Anterior cingulate cortex (tissue), 58 donors: ENCODE measurements at regions not wholly inside any gene's neighbourhood (a gene's known extent, or its start where the extent isn't known, plus 50 kb on each side); places are given as distances from the start of the nearest gene placed in this dataset.
"Not testable (repeated sequence)": the region's sequence is repeated elsewhere in the genome, so short reads cannot be mapped to it uniquely, and the experiment has no call there.

ENCODE experiments used
- DNase-seq, 58 donors: peaks; one replicate each; lab custom pipeline; 2025; lab: John Stamatoyannopoulos, UW

- peak in 31 of 58 donors; percentile 10 to 72 (median 35) for DNase-seq
Observed at GRCh38 chr11:134853992-134854991, 442.2 kb upstream of the B3GAT1 start.

- DNase-seq = peak in 4 of 58 donors; percentile 10 to 75 (median 20)
Observed at GRCh38 chr11:134851503-134852224, 439.6 kb upstream of the B3GAT1 start.

GRCh38 chr11:134850566-134850965, 438.5 kb upstream of the B3GAT1 start:
- DNase-seq = no peak

- no peak for DNase-seq
Observed at GRCh38 chr11:134849833-134850232, 437.8 kb upstream of the B3GAT1 start.

- no peak for DNase-seq
Observed at GRCh38 chr11:134847083-134847715, 435.2 kb upstream of the B3GAT1 start.

GRCh38 chr11:134846328-134847082, 434.5 kb upstream of the B3GAT1 start:
- DNase-seq = no peak

- DNase-seq = no peak
Observed at GRCh38 chr11:134845474-134846327, 433.7 kb upstream of the B3GAT1 start.

- no peak for DNase-seq
Observed at GRCh38 chr11:134844838-134845237, 432.8 kb upstream of the B3GAT1 start.

- no peak for DNase-seq
Observed at GRCh38 chr11:134843735-134844134, 431.7 kb upstream of the B3GAT1 start.

GRCh38 chr11:134843020-134843419, 431.0 kb upstream of the B3GAT1 start:
- DNase-seq = no peak

GRCh38 chr11:134841972-134842371, 429.9 kb upstream of the B3GAT1 start:
- DNase-seq = no peak

- DNase-seq = no peak
Observed at GRCh38 chr11:134841411-134841810, 429.4 kb upstream of the B3GAT1 start.

- no peak for DNase-seq
Observed at GRCh38 chr11:134840945-134841344, 428.9 kb upstream of the B3GAT1 start.

GRCh38 chr11:134840165-134840564, 428.1 kb upstream of the B3GAT1 start:
- not testable (repeated sequence) for DNase-seq

- no peak for DNase-seq
Observed at GRCh38 chr11:134838708-134839107, 426.7 kb upstream of the B3GAT1 start.

- no peak for DNase-seq
Observed at GRCh38 chr11:134837887-134838232, 425.8 kb upstream of the B3GAT1 start.

GRCh38 chr11:134837166-134837886, 425.3 kb upstream of the B3GAT1 start:
- no peak for DNase-seq

- DNase-seq = no peak
Observed at GRCh38 chr11:134836561-134836960, 424.5 kb upstream of the B3GAT1 start.

- DNase-seq = no peak
Observed at GRCh38 chr11:134835561-134835960, 423.5 kb upstream of the B3GAT1 start.
